Erythroblast (primary cell): ENCODE measurements at regions not wholly inside any gene's neighbourhood (a gene's known extent, or its start where the extent isn't known, plus 50 kb on each side); places are given as distances from the start of the nearest gene placed in this dataset.

ENCODE experiments used
- GATA1 ChIP-seq: IDR thresholded peaks from 2 replicates; pipeline ENCODE4 v1.6.1; 2011; ENCODE audit warnings: low read depth, mild to moderate bottlenecking, control low read depth, low read length, moderate library complexity
- POLR2A ChIP-seq: IDR thresholded peaks from 2 replicates; pipeline ENCODE4 v1.6.1; 2011; ENCODE audit warnings: mild to moderate bottlenecking, low read length

- no peak for TF ChIP-seq POLR2A
- TF ChIP-seq GATA1, result no peak
Measured at GRCh38 chr19:28989739-28990138, 223.2 kb downstream of the UQCRFS1 start.
